GM23338 (cell line): ENCODE measurements at regions not wholly inside any gene's neighbourhood (a gene's known extent, or its start where the extent isn't known, plus 50 kb on each side); places are given as distances from the start of the nearest gene placed in this dataset.

Experiments
- ATAC-seq: fragments of 200-7000 bp; cut with Tn5 transposase; 3 replicates; pipeline ENCODE4 v1.9.1; 2020
- DNase-seq: peaks from one replicate; pipeline ENCODE4 v3.0.0-alpha.2; 2015; ENCODE audit warnings: low spot score
- H2AFZ ChIP-seq: fragments of 200-600 bp; sonication (generic); 2 replicates; pipeline ENCODE4 v1.8.0; 2016; ENCODE audit warnings: antibody characterized with exemption, mild to moderate bottlenecking, moderate library complexity
- H3F3A ChIP-seq: fragments of 200-600 bp; sonication (generic); replicated peaks from 2 replicates; pipeline ENCODE4 v1.8.0; 2017; ENCODE audit warnings: antibody characterized with exemption, mixed run types, low read depth
- H3K27ac ChIP-seq: fragments of 200-600 bp; sonication (generic); 2 replicates; pipeline ENCODE4 v1.6.1; 2016; ENCODE audit warnings: low read depth
- H3K27me3 ChIP-seq: fragments of 200-600 bp; sonication (generic); 2 replicates; pipeline ENCODE4 v1.8.0; 2016; ENCODE audit warnings: mild to moderate bottlenecking, mixed run types, moderate library complexity; ENCODE audit not compliant: insufficient read depth
- H3K36me3 ChIP-seq: fragments of 200-600 bp; sonication (generic); 2 replicates; pipeline ENCODE4 v1.8.0; 2016; ENCODE audit warnings: mild to moderate bottlenecking; ENCODE audit not compliant: insufficient read depth
- H3K4me1 ChIP-seq: fragments of 200-600 bp; sonication (generic); 2 replicates; pipeline ENCODE4 v1.8.0; 2016; ENCODE audit warnings: mild to moderate bottlenecking, moderate library complexity; ENCODE audit not compliant: insufficient read depth
- H3K4me2 ChIP-seq: fragments of 200-600 bp; sonication (generic); 2 replicates; pipeline ENCODE4 v1.7.1; 2017; ENCODE audit warnings: mixed run types
- H3K4me3 ChIP-seq: fragments of 200-600 bp; sonication (generic); 2 replicates; pipeline ENCODE4 v1.6.1; 2016; ENCODE audit warnings: mixed run types
- H3K79me2 ChIP-seq: fragments of 200-600 bp; sonication (generic); replicated peaks from 2 replicates; pipeline ENCODE4 v1.8.0; 2017; ENCODE audit warnings: mild to moderate bottlenecking; ENCODE audit not compliant: insufficient read depth
- H3K9me2 ChIP-seq: fragments of 200-600 bp; sonication (generic); 2 replicates; pipeline ENCODE4 v1.8.0; 2017; ENCODE audit not compliant: insufficient read depth
- H4K20me1 ChIP-seq: fragments of 200-600 bp; sonication (generic); replicated peaks from 2 replicates; pipeline ENCODE4 v1.8.0; 2017; ENCODE audit warnings: mild to moderate bottlenecking; ENCODE audit not compliant: insufficient read depth
- H3K27ac Mint-ChIP-seq: 2 replicates; pipeline ENCODE4 v1.8.0; 2020; ENCODE audit warnings: inconsistent platforms, mild to moderate bottlenecking, moderate library complexity, mixed read lengths
- H3K27me3 Mint-ChIP-seq: 3 replicates; pipeline ENCODE4 v1.8.0; 2022; ENCODE audit warnings: low read depth, mild to moderate bottlenecking, moderate library complexity, mixed read lengths, inconsistent platforms; ENCODE audit not compliant: insufficient read depth, poor library complexity
- H3K36me3 Mint-ChIP-seq: 3 replicates; pipeline ENCODE4 v1.8.0; 2021; ENCODE audit warnings: low read depth, mild to moderate bottlenecking, inconsistent platforms, moderate library complexity, mixed read lengths
- H3K4me1 Mint-ChIP-seq: 3 replicates; pipeline ENCODE4 v1.8.0; 2020; ENCODE audit warnings: mild to moderate bottlenecking, inconsistent platforms, mixed read lengths
- H3K4me3 Mint-ChIP-seq: 3 replicates; pipeline ENCODE4 v1.8.0; 2021; ENCODE audit warnings: moderate library complexity, mild to moderate bottlenecking, inconsistent platforms, mixed read lengths
- H3K9me3 Mint-ChIP-seq: 3 replicates; pipeline ENCODE4 v1.8.0; 2020; ENCODE audit warnings: moderate library complexity, mild to moderate bottlenecking, inconsistent platforms, mixed read lengths
- CREB1 ChIP-seq: fragments of 250-450 bp; sonication (Bioruptor Pico); IDR thresholded peaks from 2 replicates; pipeline ENCODE4 v1.5.0; 2020; ENCODE audit warnings: low read depth, mild to moderate bottlenecking, moderate library complexity
- CTCF ChIP-seq, 2 experiments: fragments of 200-600 bp in 1 of 2; sonication (generic) in 1 of 2; conservative IDR thresholded peaks; 2 replicates each; pipeline versions ENCODE4 v1.5.1 to v1.6.1; 2016 to 2017; ENCODE audit warnings: antibody characterized with exemption in 2 of 2, low read depth in 2 of 2, mild to moderate bottlenecking in 2 of 2, moderate library complexity in 1 of 2
- EZH2 ChIP-seq: fragments of 200-600 bp; sonication (generic); IDR thresholded peaks from one replicate; pipeline ENCODE4 v1.8.0; 2017; ENCODE audit warnings: antibody characterized with exemption, mild to moderate bottlenecking, low read depth; ENCODE audit not compliant: unreplicated experiment
- EZH2phosphoT487 ChIP-seq: fragments of 200-600 bp; sonication (generic); IDR thresholded peaks from one replicate; pipeline ENCODE4 v1.8.1; 2018; ENCODE audit warnings: antibody characterized with exemption; ENCODE audit not compliant: unreplicated experiment
- JUNB ChIP-seq: IDR thresholded peaks from one replicate; pipeline ENCODE4 v1.6.1; 2016; ENCODE audit warnings: antibody characterized with exemption; ENCODE audit not compliant: unreplicated experiment
- NANOG ChIP-seq: IDR thresholded peaks from 2 replicates; pipeline ENCODE4 v1.6.1; 2016; ENCODE audit warnings: antibody characterized with exemption, borderline replicate concordance
- POLR2AphosphoS5 ChIP-seq: IDR thresholded peaks from 2 replicates; pipeline ENCODE4 v1.6.1; 2016; ENCODE audit warnings: antibody characterized with exemption, low read depth
- REST ChIP-seq: IDR thresholded peaks from one replicate; pipeline ENCODE4 v1.6.1; 2018; ENCODE audit warnings: antibody characterized with exemption; ENCODE audit not compliant: unreplicated experiment
- STAT1 ChIP-seq: IDR thresholded peaks from one replicate; pipeline ENCODE4 v1.6.1; 2016; ENCODE audit warnings: antibody characterized with exemption; ENCODE audit not compliant: unreplicated experiment
- ZNF114 ChIP-seq: fragments of 250-450 bp; sonication (Bioruptor Pico); IDR thresholded peaks from 2 replicates; pipeline ENCODE4 v1.5.0; 2020; ENCODE audit warnings: mild to moderate bottlenecking, moderate library complexity
- ZNF331 ChIP-seq: fragments of 250-450 bp; sonication (Bioruptor Pico); IDR thresholded peaks from 2 replicates; pipeline ENCODE4 v1.5.0; 2020; ENCODE audit warnings: low read depth, mild to moderate bottlenecking, moderate library complexity
- ZNF462 ChIP-seq: fragments of 250-450 bp; sonication (Bioruptor Pico); IDR thresholded peaks from 2 replicates; pipeline ENCODE4 v1.5.0; 2020; ENCODE audit warnings: mild to moderate bottlenecking, moderate library complexity
- TF ChIP-seq, protein P1 (sequence below): IDR thresholded peaks from 2 replicates; pipeline ENCODE4 v1.6.1; 2016; ENCODE audit warnings: antibody characterized with exemption

GRCh38 chr12:116665666-116666304 is 72.1 kb downstream of the SPRING1 start:
- H3K9me3 Mint-ChIP-seq, result no peaks in the 10 kb centered on the region; the same call in 2 of the 3 replicates
- peaks cover 13% of the 10 kb centered on the region for H3K27me3 Mint-ChIP-seq
- DNase-seq (peak; percentile 61), ATAC-seq (no peak)
- H3K4me2 ChIP-seq, result peak overlapping the region; percentile 55
- H3K36me3 ChIP-seq, result no peaks in the 10 kb centered on the region
- no peak for TF ChIP-seq JUNB
- no peak for TF ChIP-seq ZNF331 (CRISPR knock-in tag)
- no peak for TF ChIP-seq STAT1
- no peak for TF ChIP-seq CREB1 (CRISPR knock-in tag)
- TF ChIP-seq NANOG, result no peak
- no peak for TF ChIP-seq ZNF462 (CRISPR knock-in tag)
- no peak for TF ChIP-seq CTCF (conservative IDR thresholded peaks at IDR 0.05; ENCODE audit: low read depth in 2 of 2)
- TF ChIP-seq ZNF114 (CRISPR knock-in tag), result no peak
- TF ChIP-seq, protein P1, sequence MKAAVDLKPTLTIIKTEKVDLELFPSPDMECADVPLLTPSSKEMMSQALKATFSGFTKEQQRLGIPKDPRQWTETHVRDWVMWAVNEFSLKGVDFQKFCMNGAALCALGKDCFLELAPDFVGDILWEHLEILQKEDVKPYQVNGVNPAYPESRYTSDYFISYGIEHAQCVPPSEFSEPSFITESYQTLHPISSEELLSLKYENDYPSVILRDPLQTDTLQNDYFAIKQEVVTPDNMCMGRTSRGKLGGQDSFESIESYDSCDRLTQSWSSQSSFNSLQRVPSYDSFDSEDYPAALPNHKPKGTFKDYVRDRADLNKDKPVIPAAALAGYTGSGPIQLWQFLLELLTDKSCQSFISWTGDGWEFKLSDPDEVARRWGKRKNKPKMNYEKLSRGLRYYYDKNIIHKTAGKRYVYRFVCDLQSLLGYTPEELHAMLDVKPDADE, result no peak
- TF ChIP-seq REST, result no peak
- no peak for TF ChIP-seq EZH2
- no peak for TF ChIP-seq POLR2AphosphoS5
- TF ChIP-seq EZH2phosphoT487, result no peak
- no peak overlapping the region for H3K4me3 ChIP-seq
- H3K79me2 ChIP-seq, result no peaks in the 10 kb centered on the region
- no peaks in the 10 kb centered on the region for H3K27me3 ChIP-seq
- no peak overlapping the region for H3K27ac ChIP-seq
- H3K4me1 Mint-ChIP-seq, result peaks cover 37% of the 10 kb centered on the region
- H3K4me3 Mint-ChIP-seq, result no peak overlapping the region; the same call in 2 of the 3 replicates
- H3K27ac Mint-ChIP-seq, result peak overlapping the region; percentile 53; the same call in 1 of the 2 replicates
- no peaks in the 10 kb centered on the region for H3K9me2 ChIP-seq
- no peaks in the 10 kb centered on the region for H4K20me1 ChIP-seq
- H3K36me3 Mint-ChIP-seq, result no peaks in the 10 kb centered on the region
- H2AFZ ChIP-seq, result peak overlapping the region; percentile 94
- no peaks in the 10 kb centered on the region for H3F3A ChIP-seq
- peaks cover 20% of the 10 kb centered on the region for H3K4me1 ChIP-seq
